ES-I3 (cell line): ENCODE measurements at regions not wholly inside any gene's neighbourhood (a gene's known extent, or its start where the extent isn't known, plus 50 kb on each side); places are given as distances from the start of the nearest gene placed in this dataset.

Experiments used
- H3K36me3 ChIP-seq: 2 replicates; pipeline ENCODE4 v1.6.1; 2013; ENCODE audit warnings: mild to moderate bottlenecking, low read length, control low read depth, moderate library complexity; ENCODE audit not compliant: insufficient read depth
- H3K4me1 ChIP-seq: 2 replicates; pipeline ENCODE4 v1.6.1; 2013; ENCODE audit warnings: mild to moderate bottlenecking, control low read depth, low read length; ENCODE audit not compliant: insufficient read depth
- H3K9ac ChIP-seq: 2 replicates; pipeline ENCODE4 v1.6.1; 2013; ENCODE audit warnings: low read depth, mild to moderate bottlenecking, low read length, moderate library complexity
- H3K9me3 ChIP-seq: 2 replicates; pipeline ENCODE4 v1.6.1; 2013; ENCODE audit warnings: mild to moderate bottlenecking, low read length, moderate library complexity; ENCODE audit not compliant: control insufficient read depth, insufficient read depth

- no peaks in the 10 kb centered on the region for H3K9me3 ChIP-seq
- no peaks in the 10 kb centered on the region for H3K36me3 ChIP-seq
- H3K4me1 ChIP-seq = no peaks in the 10 kb centered on the region
- H3K9ac ChIP-seq = no peak overlapping the region
Observed at GRCh38 chr3:40867797-40868196, 331.5 kb upstream of the CTNNB1 start.

DNA sequence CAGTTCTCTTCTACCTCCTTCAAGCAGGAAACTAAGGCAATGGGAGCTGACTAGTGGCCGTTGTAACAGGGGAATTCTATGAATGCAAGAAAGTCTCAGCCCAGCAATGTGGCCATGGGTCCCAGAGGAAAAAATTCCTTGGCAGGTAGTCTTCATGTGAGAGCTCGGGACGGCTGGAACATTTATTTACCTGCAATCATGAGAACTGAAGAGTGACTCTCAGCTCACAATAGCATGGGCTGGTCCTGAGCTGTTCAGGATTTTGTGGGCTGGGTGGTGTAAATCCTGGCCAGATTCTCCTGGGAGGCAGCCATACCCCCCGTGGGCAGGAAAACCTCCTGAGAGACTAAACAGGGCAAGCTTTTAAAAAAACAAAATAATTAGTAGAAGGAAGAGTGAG lies 330.3 kb upstream of the CTNNB1 start:
- Histone ChIP-seq H3K4me1 (no peaks in the 10 kb centered on the region), H3K36me3 (no peaks in the 10 kb centered on the region)

DNA sequence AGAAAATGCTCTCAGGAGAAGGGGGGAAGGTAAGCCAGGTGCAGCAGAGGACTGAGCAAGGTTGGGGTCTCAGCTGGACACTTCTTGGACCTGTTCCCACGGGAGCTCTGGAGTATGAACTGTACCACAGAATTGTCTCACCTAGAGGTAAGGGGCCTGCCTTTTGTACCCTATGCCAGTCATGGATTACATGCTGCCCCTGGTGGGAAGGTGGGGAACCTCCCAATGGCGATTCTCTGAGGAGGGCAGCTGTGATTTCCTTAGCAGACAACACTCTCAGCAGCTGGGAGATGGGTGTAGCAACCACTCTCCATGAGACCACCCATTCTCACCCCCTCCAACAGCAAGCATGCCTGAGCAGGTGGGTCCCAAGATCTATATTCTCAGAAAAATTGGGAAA lies 329.4 kb upstream of the CTNNB1 start:
- Histone ChIP-seq H3K36me3 (no peaks in the 10 kb centered on the region), H3K9me3 (no peaks in the 10 kb centered on the region), H3K9ac (no peak overlapping the region), H3K4me1 (no peaks in the 10 kb centered on the region)

More for the DNA sequence above, 330.3 kb upstream of the CTNNB1 start:
- H3K9ac ChIP-seq = no peak overlapping the region
- H3K9me3 ChIP-seq = no peaks in the 10 kb centered on the region

DNA sequence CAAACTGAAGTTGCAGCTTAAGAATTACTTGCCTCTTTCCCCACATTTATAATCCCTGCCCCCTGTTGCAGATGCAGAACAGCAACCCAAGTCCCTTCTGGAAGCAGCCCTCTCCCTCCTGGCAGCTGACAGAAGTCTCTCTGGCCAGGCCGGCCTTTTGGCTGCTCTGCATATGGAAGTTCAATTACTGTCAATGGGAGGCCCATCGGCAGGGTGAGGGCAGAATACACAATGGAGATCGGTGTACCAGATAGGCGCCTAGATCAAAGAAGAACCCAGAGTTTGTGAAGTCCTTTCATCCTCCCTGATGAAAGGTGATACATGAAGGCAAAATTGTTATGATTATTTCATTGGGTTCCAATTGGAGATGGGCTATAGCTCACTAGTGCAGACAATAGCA lies 327.9 kb upstream of the CTNNB1 start:
- H3K9me3 ChIP-seq = no peaks in the 10 kb centered on the region
- H3K9ac ChIP-seq = no peak overlapping the region
- no peaks in the 10 kb centered on the region for H3K4me1 ChIP-seq
- H3K36me3 ChIP-seq = no peaks in the 10 kb centered on the region

DNA sequence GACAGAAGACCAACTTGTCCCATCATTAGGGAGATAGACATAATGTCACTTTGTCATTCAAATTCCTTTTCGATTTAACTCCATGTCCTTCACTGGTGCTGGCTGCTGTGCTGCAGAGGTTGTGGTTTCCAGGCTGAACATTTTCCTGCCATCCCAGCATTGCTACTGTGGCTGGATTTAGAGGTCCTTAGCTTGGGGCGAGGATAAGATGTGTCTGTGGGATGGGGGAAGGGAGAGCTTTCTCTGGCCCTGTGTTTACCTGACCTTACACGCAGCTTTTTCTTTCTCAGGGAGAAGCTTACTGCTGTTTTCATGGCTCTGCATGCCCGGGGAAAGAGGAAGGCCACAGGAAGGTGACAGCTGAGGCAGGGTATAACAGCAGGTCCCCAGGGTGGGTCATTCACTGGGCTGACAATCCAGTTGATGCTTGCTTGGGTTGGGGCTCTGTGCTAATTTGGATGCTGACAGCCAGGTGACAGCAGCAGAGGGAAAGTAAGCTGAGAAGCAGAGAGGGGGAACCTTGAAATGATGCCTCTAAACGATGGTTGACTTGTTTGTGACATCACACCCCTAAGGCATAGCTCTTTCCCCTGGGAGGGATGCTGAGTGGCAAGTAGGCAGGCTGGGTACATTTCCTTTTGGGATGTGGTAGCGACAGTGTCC lies 326.9 kb upstream of the CTNNB1 start:
- Histone ChIP-seq H3K9ac (no peak overlapping the region), H3K4me1 (no peaks in the 10 kb centered on the region), H3K9me3 (no peaks in the 10 kb centered on the region), H3K36me3 (no peaks in the 10 kb centered on the region)

DNA sequence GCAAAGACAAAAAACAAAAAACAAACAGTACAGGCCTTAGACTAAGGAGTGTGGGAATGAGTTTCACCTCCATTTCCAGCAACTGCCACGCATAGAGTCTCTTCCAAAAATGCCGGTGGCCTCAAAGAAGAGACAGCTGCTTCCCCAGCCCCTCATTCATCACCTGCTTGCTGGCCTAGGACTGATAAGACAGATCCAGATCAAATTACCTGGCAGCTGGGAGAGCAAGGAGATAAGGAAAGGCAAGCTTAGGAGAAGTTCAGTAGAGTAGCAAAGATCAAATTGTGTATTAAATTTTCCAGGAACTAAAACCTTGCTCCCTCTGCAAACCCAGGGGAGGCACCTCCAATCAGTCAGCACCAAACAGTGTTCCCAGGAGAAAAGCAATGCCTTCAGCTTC lies 325.8 kb upstream of the CTNNB1 start:
- Histone ChIP-seq H3K36me3 (no peaks in the 10 kb centered on the region), H3K9ac (no peak overlapping the region), H3K9me3 (no peaks in the 10 kb centered on the region), H3K4me1 (no peaks in the 10 kb centered on the region)

- H3K4me1 ChIP-seq = no peaks in the 10 kb centered on the region
- H3K36me3 ChIP-seq = no peaks in the 10 kb centered on the region
- no peaks in the 10 kb centered on the region for H3K9me3 ChIP-seq
- no peak overlapping the region for H3K9ac ChIP-seq
Observed at GRCh38 chr3:40873934-40874699, 325.2 kb upstream of the CTNNB1 start.

DNA sequence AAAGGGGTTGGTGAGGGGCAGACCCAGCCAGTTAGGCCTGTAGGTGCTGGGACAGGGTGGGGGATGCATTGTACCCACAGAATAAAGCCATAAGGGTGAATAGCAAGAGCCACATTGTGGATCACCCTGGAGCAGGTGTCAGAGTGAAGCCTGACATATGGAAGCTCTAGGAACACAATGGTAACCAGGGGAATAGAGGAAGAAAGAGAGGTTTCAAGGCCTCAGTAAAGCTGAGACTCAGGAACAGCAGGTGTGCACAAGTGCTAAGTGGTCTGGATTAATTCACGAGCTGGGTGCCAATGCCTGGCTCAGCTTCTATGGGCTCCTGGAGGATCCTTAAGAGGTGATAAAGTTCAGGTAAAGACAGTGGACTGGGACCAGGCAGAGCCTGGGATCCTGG lies 323.7 kb upstream of the CTNNB1 start:
- Histone ChIP-seq H3K9me3 (no peaks in the 10 kb centered on the region), H3K9ac (no peak overlapping the region), H3K36me3 (no peaks in the 10 kb centered on the region), H3K4me1 (no peaks in the 10 kb centered on the region)

- Histone ChIP-seq H3K9ac (no peak overlapping the region), H3K4me1 (no peaks in the 10 kb centered on the region), H3K36me3 (no peaks in the 10 kb centered on the region), H3K9me3 (no peaks in the 10 kb centered on the region)
Observed at GRCh38 chr3:40876009-40876408, 323.3 kb upstream of the CTNNB1 start.

DNA sequence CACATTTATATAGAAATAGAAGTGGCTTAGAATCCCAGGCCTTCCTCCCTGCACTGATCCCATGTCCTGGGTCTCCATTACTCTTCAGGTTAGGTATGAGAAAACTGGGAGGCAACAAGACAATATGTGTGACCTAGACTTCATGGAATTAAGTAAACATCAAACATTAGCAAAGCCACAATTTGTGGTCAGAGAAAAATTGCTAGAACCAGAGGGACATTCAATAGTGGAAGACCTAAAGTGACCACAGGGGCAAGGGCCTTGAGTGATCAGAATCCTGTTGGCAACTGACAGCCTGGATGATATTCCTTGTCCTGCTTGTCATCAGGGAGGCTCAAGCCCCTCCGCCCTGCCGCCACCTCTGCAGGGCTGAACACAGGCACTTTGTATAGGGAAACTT lies 322.8 kb upstream of the CTNNB1 start:
- no peak overlapping the region for H3K9ac ChIP-seq
- no peaks in the 10 kb centered on the region for H3K9me3 ChIP-seq
- H3K36me3 ChIP-seq = no peaks in the 10 kb centered on the region
- no peaks in the 10 kb centered on the region for H3K4me1 ChIP-seq

- H3K9ac ChIP-seq = no peak overlapping the region
- no peaks in the 10 kb centered on the region for H3K4me1 ChIP-seq
- no peaks in the 10 kb centered on the region for H3K9me3 ChIP-seq
- no peaks in the 10 kb centered on the region for H3K36me3 ChIP-seq
Observed at GRCh38 chr3:40877631-40878463, 321.5 kb upstream of the CTNNB1 start.

- no peaks in the 10 kb centered on the region for H3K4me1 ChIP-seq
- H3K9me3 ChIP-seq = no peaks in the 10 kb centered on the region
- no peak overlapping the region for H3K9ac ChIP-seq
- H3K36me3 ChIP-seq = no peaks in the 10 kb centered on the region
Observed at GRCh38 chr3:40878464-40878905, 320.8 kb upstream of the CTNNB1 start.

DNA sequence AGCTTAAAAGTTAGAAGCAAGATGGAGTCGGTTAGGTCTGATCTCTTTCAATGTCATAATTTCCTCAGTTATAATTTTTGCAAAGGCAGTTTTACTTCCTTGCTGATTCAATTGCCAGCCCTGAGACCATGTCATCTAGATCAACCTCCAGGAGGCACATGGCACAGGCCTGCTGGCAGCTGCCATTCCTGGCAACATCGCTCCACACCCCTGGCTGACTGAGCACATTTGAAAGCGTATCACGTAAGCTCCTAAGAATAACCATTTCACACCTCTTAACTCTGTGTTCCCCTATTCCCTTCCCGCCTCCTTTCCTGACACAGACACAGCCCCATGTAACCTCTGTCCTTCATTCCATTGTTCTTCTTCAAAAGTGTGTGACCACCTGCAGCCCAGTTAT lies 313.9 kb upstream of the CTNNB1 start:
- H3K36me3 ChIP-seq = no peaks in the 10 kb centered on the region
- no peaks in the 10 kb centered on the region for H3K9me3 ChIP-seq
- H3K4me1 ChIP-seq = no peaks in the 10 kb centered on the region
- H3K9ac ChIP-seq = no peak overlapping the region

GRCh38 chr3:40886660-40887425 lies 312.5 kb upstream of the CTNNB1 start:
- Histone ChIP-seq H3K4me1 (no peaks in the 10 kb centered on the region), H3K9ac (no peak overlapping the region), H3K9me3 (no peaks in the 10 kb centered on the region), H3K36me3 (no peaks in the 10 kb centered on the region)
